HEK293 (cell line): ENCODE measurements at regions not wholly inside any gene's neighbourhood (a gene's known extent, or its start where the extent isn't known, plus 50 kb on each side); places are given as distances from the start of the nearest gene placed in this dataset.

Experiments
- CTCF ChIA-PET: fragments of 350-600 bp; formaldehyde crosslinking; extraction: SDS; loops from one replicate; lab custom pipeline; 2021; ENCODE audit warnings: antibody characterized with exemption; lab: Yijun Ruan, JAX
- POLR2A ChIA-PET: fragments of 300-600 bp; formaldehyde crosslinking; extraction: SDS; loops from one replicate; lab custom pipeline; 2020; ENCODE audit warnings: antibody characterized with exemption, inconsistent platforms; lab: Yijun Ruan, JAX
- H3K27ac ChIP-seq: fragments of 200-500 bp; sonication (Bioruptor generic); 2 replicates; pipeline ENCODE4 v1.5.1; 2014; ENCODE audit warnings: low read depth, low read length, control low read depth, inconsistent platforms; ENCODE audit errors: extremely low read depth
- H3K36me3 ChIP-seq, 2 experiments: fragments of 200-500 bp in 1 of 2; sonication (Bioruptor generic) in 1 of 2; 1 replicate in 1 of 2; 2 replicates in 1 of 2; pipeline ENCODE4 v1.5.1; 2014 to 2017; ENCODE audit warnings: inconsistent platforms in 2 of 2, low read length in 2 of 2; ENCODE audit not compliant: control insufficient read depth in 2 of 2, insufficient read depth in 1 of 2
- H3K4me1 ChIP-seq: fragments of 200-500 bp; sonication (Bioruptor generic); 2 replicates; pipeline ENCODE4 v1.5.1; 2014; ENCODE audit warnings: mild to moderate bottlenecking, low read length, inconsistent platforms; ENCODE audit not compliant: control insufficient read depth, insufficient read depth
- H3K4me3 ChIP-seq: 2 replicates; pipeline ENCODE4 v1.5.1; 2011; ENCODE audit warnings: low read depth, mild to moderate bottlenecking, control low read depth, low read length, moderate library complexity
- H3K9me3 ChIP-seq: fragments of 200-500 bp; sonication (Bioruptor generic); 2 replicates; pipeline ENCODE4 v1.5.1; 2014; ENCODE audit warnings: low read depth, low read length, inconsistent platforms; ENCODE audit not compliant: control insufficient read depth, insufficient read depth
- KLF10 ChIP-seq: fragments of 450-650 bp; IDR thresholded peaks from 2 replicates; pipeline ENCODE4 v1.5.1; 2018; ENCODE audit warnings: missing biosample characterization, mild to moderate bottlenecking, missing genetic modification characterization
- KLF16 ChIP-seq: fragments of 450-650 bp; formaldehyde crosslinking; IDR thresholded peaks from 2 replicates; pipeline ENCODE4 v1.5.1; 2017; ENCODE audit warnings: missing biosample characterization, missing genetic modification characterization
- MYNN ChIP-seq: fragments of 450-650 bp; formaldehyde crosslinking; IDR thresholded peaks from 2 replicates; pipeline ENCODE4 v1.5.1; 2016; ENCODE audit warnings: missing biosample characterization, missing genetic modification characterization, borderline replicate concordance
- MZF1 ChIP-seq: fragments of 450-650 bp; formaldehyde crosslinking; IDR thresholded peaks from 2 replicates; pipeline ENCODE4 v1.5.1; 2017; ENCODE audit warnings: missing biosample characterization, missing genetic modification characterization, borderline replicate concordance
- OVOL3 ChIP-seq: fragments of 450-650 bp; formaldehyde crosslinking; IDR thresholded peaks from 2 replicates; pipeline ENCODE4 v1.5.1; 2016; ENCODE audit warnings: missing biosample characterization, missing genetic modification characterization
- PRDM2 ChIP-seq: fragments of 450-650 bp; formaldehyde crosslinking; IDR thresholded peaks from 2 replicates; pipeline ENCODE4 v1.5.1; 2016; ENCODE audit warnings: missing biosample characterization, missing genetic modification characterization, borderline replicate concordance
- ZNF121 ChIP-seq: fragments of 450-650 bp; formaldehyde crosslinking; IDR thresholded peaks from 2 replicates; pipeline ENCODE4 v1.5.1; 2016; ENCODE audit warnings: missing biosample characterization, missing genetic modification characterization
- ZNF146 ChIP-seq: fragments of 450-650 bp; formaldehyde crosslinking; IDR thresholded peaks from 2 replicates; pipeline ENCODE4 v1.5.1; 2016; ENCODE audit warnings: missing biosample characterization, missing genetic modification characterization
- ZNF221 ChIP-seq: fragments of 450-650 bp; formaldehyde crosslinking; IDR thresholded peaks from 2 replicates; pipeline ENCODE4 v1.5.1; 2017; ENCODE audit warnings: missing biosample characterization, missing genetic modification characterization, borderline replicate concordance
- ZNF366 ChIP-seq: fragments of 450-650 bp; formaldehyde crosslinking; conservative IDR thresholded peaks from 2 replicates; pipeline ENCODE4 v1.5.1; 2016; ENCODE audit warnings: missing biosample characterization, missing genetic modification characterization
- ZNF513 ChIP-seq: fragments of 450-650 bp; IDR thresholded peaks from 2 replicates; pipeline ENCODE4 v1.5.1; 2018; ENCODE audit warnings: missing biosample characterization, missing genetic modification characterization
- ZNF571 ChIP-seq: fragments of 450-650 bp; formaldehyde crosslinking; IDR thresholded peaks from 2 replicates; pipeline ENCODE4 v1.5.0; 2017; ENCODE audit warnings: missing biosample characterization, missing genetic modification characterization
- ZNF610 ChIP-seq: fragments of 450-650 bp; formaldehyde crosslinking; IDR thresholded peaks from 2 replicates; pipeline ENCODE4 v1.5.1; 2016; ENCODE audit warnings: missing biosample characterization, missing genetic modification characterization, borderline replicate concordance
- ZNF677 ChIP-seq: fragments of 450-650 bp; IDR thresholded peaks from 2 replicates; pipeline ENCODE4 v1.5.0; 2018; ENCODE audit warnings: missing biosample characterization, mild to moderate bottlenecking, missing genetic modification characterization, moderate library complexity
- ZNF792 ChIP-seq: fragments of 450-650 bp; formaldehyde crosslinking; IDR thresholded peaks from 2 replicates; pipeline ENCODE4 v1.5.1; 2016; ENCODE audit warnings: missing biosample characterization, missing genetic modification characterization
- ZNF843 ChIP-seq: fragments of 450-650 bp; formaldehyde crosslinking; IDR thresholded peaks from 2 replicates; pipeline ENCODE4 v1.5.1; 2016; ENCODE audit warnings: missing biosample characterization, missing genetic modification characterization
- TF ChIP-seq, protein P1 (sequence below): fragments of 450-650 bp; formaldehyde crosslinking; optimal IDR thresholded peaks from 2 replicates; pipeline ENCODE3; 2016; ENCODE audit warnings: missing biosample characterization, mild to moderate bottlenecking, missing genetic modification characterization
- TF ChIP-seq, protein P2 (sequence below): fragments of 450-650 bp; formaldehyde crosslinking; IDR thresholded peaks from 2 replicates; pipeline ENCODE4 v1.5.1; 2016; ENCODE audit warnings: missing biosample characterization, missing genetic modification characterization

- TF ChIP-seq PRDM2 (tag by site-specific recombination): no peak
- TF ChIP-seq, protein P1, sequence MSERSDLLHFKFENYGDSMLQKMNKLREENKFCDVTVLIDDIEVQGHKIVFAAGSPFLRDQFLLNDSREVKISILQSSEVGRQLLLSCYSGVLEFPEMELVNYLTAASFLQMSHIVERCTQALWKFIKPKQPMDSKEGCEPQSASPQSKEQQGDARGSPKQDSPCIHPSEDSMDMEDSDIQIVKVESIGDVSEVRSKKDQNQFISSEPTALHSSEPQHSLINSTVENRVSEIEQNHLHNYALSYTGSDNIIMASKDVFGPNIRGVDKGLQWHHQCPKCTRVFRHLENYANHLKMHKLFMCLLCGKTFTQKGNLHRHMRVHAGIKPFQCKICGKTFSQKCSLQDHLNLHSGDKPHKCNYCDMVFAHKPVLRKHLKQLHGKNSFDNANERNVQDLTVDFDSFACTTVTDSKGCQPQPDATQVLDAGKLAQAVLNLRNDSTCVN (tag by site-specific recombination): no peak
- no peak for TF ChIP-seq KLF16 (tag by site-specific recombination)
- TF ChIP-seq ZNF677: no peak
- TF ChIP-seq ZNF121 (tag by site-specific recombination): no peak
- TF ChIP-seq ZNF366 (tag by site-specific recombination): no peak
- TF ChIP-seq KLF10: no peak
- no peak for TF ChIP-seq ZNF843 (tag by site-specific recombination)
- no peak for TF ChIP-seq MYNN
- no peak for TF ChIP-seq OVOL3 (tag by site-specific recombination)
- no peak for TF ChIP-seq ZNF146 (tag by site-specific recombination)
- TF ChIP-seq, protein P2, sequence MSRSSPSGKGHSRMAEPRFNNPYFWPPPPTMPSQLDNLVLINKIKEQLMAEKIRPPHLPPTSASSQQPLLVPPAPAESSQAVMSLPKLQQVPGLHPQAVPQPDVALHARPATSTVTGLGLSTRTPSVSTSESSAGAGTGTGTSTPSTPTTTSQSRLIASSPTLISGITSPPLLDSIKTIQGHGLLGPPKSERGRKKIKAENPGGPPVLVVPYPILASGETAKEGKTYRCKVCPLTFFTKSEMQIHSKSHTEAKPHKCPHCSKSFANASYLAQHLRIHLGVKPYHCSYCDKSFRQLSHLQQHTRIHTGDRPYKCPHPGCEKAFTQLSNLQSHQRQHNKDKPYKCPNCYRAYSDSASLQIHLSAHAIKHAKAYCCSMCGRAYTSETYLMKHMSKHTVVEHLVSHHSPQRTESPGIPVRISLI (tag by site-specific recombination): no peak
Observed at GRCh38 chr13:62687732-62688131, 1272.1 kb upstream of the PCDH20 start (continued).

DNA sequence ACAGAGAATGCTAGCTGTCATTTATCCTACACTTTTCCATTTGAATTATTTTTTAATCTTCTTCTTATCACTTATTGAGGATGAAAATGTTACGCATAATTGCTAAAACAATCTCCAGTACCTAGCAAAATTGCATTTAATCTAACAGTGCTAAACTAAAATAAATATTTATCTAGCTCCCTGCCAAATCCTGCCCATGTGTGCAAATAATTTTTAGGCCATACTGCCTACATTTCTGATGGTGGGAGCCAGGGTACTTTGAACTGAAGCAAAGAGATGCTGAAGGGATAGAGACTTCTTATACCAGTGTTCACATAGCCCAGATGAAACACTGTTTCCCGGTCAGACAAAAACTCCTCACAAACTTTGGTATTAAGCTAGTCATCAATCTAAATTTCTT is 1268.7 kb upstream of the PCDH20 start:
- Histone ChIP-seq H3K4me1 (no peaks in the 10 kb centered on the region), H3K9me3 (no peaks in the 10 kb centered on the region), H3K4me3 (no peak overlapping the region)
- ChIA-PET POLR2A (no interaction called here), CTCF (no interaction called here)
- TF ChIP-seq ZNF221 (tag by site-specific recombination): no peak
- TF ChIP-seq ZNF610 (tag by site-specific recombination): no peak
- no peak for TF ChIP-seq MZF1
- TF ChIP-seq ZNF571 (tag by site-specific recombination): no peak
- TF ChIP-seq ZNF121 (tag by site-specific recombination): no peak
- no peak for TF ChIP-seq ZNF792 (tag by site-specific recombination)
- TF ChIP-seq ZNF513 (tag by site-specific recombination): no peak
- TF ChIP-seq ZNF366 (tag by site-specific recombination): no peak
- TF ChIP-seq, all 188 proteins: peak for 0
- no peaks in the 10 kb centered on the region for H3K36me3 ChIP-seq
- H3K27ac ChIP-seq: no peak overlapping the region
